Esophagus (tissue), 2 donors: ENCODE measurements at regions not wholly inside any gene's neighbourhood (a gene's known extent, or its start where the extent isn't known, plus 50 kb on each side); places are given as distances from the start of the nearest gene placed in this dataset.

Experiments
- H3K27ac ChIP-seq, 2 donors: one replicate each; pipeline ENCODE4 v1.5.1; 2013; ENCODE audit warnings: low read depth in 2 of 2, mild to moderate bottlenecking in 2 of 2, inconsistent platforms in 1 of 2, low read length in 1 of 2, moderate library complexity in 1 of 2
- H3K27me3 ChIP-seq, 2 donors: one replicate each; pipeline ENCODE4 v1.6.1; 2013; ENCODE audit warnings: low read length in 2 of 2, control low read depth in 1 of 2, mild to moderate bottlenecking in 1 of 2; ENCODE audit not compliant: insufficient read depth in 2 of 2, control insufficient read depth in 1 of 2
- H3K36me3 ChIP-seq, 2 donors: one replicate each; pipeline ENCODE4 v1.6.1; 2013; ENCODE audit warnings: low read length in 1 of 2; ENCODE audit not compliant: control insufficient read depth in 2 of 2, insufficient read depth in 2 of 2
- H3K4me1 ChIP-seq, 2 donors: one replicate each; pipeline ENCODE4 v1.6.1; 2013; ENCODE audit warnings: low read length in 1 of 2; ENCODE audit not compliant: control insufficient read depth in 2 of 2, insufficient read depth in 2 of 2
- H3K4me3 ChIP-seq, 2 donors: one replicate each; pipeline ENCODE4 v1.5.1; 2013; ENCODE audit warnings: low read length in 2 of 2, mild to moderate bottlenecking in 2 of 2, low read depth in 1 of 2, moderate library complexity in 1 of 2
- H3K9me3 ChIP-seq, 2 donors: one replicate each; pipeline ENCODE4 v1.6.1; 2013; ENCODE audit warnings: mild to moderate bottlenecking in 2 of 2, low read depth in 1 of 2, low read length in 1 of 2, moderate library complexity in 1 of 2; ENCODE audit not compliant: control insufficient read depth in 2 of 2, insufficient read depth in 1 of 2
- WGBS, 2 donors: extraction: QIAGEN DNeasy Blood & Tissue Kit; methylation state at CpG; one replicate each; pipeline ENCODE4 v1.1.7; 2013; 5-methylcytosine and 5-hydroxymethylcytosine counted together
- donor health status: healthy with polysubstance abuse.
- donor health status: Bipolar disorder and iron deficiency.

DNA sequence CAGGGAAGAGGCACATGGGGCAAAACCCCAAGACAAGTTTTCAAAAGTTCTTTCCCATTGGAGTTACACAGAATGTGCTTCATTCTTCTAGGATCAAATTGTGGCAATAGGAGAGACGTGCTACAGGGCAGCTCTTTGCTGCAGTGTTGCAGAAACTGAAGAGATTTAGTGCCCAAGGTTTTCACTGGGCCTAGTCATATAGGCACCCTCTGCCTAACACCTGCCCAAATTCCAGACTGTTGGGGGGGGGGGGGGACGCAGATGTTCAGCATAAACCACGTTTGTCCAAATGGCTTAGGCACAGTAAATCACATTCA, 346.8 kb upstream of the ZNF717 start:
- Histone ChIP-seq H3K9me3 (no peaks in the 10 kb centered on the region), H3K4me1 (no peaks in the 10 kb centered on the region), H3K36me3 (no peaks in the 10 kb centered on the region), H3K4me3 (no peak overlapping the region), H3K27ac (no peak overlapping the region), H3K27me3 (no peaks in the 10 kb centered on the region)
- 25 to 46% methylated on average over 3 of the region's 3 CpGs for WGBS, 2 donors

DNA sequence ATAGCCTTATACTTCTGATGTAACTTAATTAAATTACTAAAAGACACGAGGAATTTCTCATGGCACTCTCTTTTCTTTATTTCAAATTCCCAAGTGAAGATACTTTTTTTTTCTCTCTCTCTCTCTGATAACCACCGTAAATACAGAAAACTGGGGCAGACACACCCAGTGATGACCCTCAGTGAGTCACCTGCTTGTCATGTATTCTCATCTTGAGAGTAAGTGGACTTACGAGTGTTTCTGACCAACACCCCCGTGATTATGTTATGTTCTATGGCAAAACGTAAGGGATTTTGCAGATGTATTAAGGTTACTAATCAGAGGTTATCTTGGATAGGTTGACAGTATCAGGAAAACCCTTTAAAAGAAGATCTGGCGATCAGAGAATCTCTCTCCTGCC, 348.8 kb upstream of the ZNF717 start:
- no peaks in the 10 kb centered on the region for H3K9me3 ChIP-seq
- no peaks in the 10 kb centered on the region for H3K4me1 ChIP-seq
- H3K27me3 ChIP-seq = no peaks in the 10 kb centered on the region
- WGBS, 2 donors = 76% methylated on average over 6 of the region's 6 CpGs
- H3K4me3 ChIP-seq = no peak overlapping the region
- no peak overlapping the region for H3K27ac ChIP-seq
- no peaks in the 10 kb centered on the region for H3K36me3 ChIP-seq

DNA sequence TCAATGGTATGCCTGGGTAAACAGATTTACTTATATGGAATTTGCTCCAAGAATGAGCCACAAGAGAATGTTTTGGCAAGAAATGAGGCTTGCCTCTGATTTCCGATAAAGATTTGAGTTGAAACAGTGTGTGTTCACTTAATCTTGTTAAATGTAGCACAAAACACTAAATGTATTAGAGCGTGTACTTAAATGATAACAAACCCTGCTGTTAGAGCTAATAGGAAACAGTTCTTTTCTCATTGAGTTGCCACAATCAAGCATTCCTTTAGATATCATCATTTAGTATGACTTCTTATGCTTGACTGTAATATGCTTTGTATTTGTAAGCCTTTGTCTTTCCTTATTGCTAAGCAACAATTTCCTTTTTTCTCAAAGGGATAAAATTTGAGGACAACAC, 353.6 kb upstream of the ZNF717 start:
- Histone ChIP-seq H3K9me3 (no peaks in the 10 kb centered on the region), H3K36me3 (no peaks in the 10 kb centered on the region), H3K27me3 (no peaks in the 10 kb centered on the region), H3K4me1 (no peaks in the 10 kb centered on the region), H3K4me3 (no peak overlapping the region), H3K27ac (no peak overlapping the region)
- 37 to 41% methylated on average over 2 of the region's 2 CpGs for WGBS, 2 donors

DNA sequence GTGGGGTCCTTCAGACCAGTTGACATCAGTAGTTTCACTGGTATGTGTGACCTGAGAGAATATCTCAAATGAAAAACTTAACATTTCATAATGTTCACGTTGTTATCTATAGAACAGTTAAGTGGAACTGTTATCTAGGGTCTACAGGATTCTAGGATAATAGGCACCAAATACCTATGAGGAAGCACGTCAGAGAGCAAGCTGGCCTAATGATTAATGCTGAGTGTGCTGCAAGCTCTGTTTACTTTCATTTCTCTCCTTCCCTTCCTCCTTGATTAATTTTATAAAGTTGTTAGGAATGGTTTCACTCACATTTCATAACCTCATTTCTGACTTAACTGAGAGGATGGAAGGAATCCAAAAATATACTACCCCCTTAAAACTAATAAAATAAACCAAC, 362.5 kb upstream of the ZNF717 start:
- H3K27ac ChIP-seq = no peak overlapping the region
- WGBS, 2 donors = 40 to 61% methylated on average over 2 of the region's 2 CpGs
- no peaks in the 10 kb centered on the region for H3K4me1 ChIP-seq
- no peaks in the 10 kb centered on the region for H3K36me3 ChIP-seq
- H3K27me3 ChIP-seq = no peaks in the 10 kb centered on the region
- no peaks in the 10 kb centered on the region for H3K9me3 ChIP-seq
- H3K4me3 ChIP-seq = no peak overlapping the region

- H3K27me3 ChIP-seq = no peaks in the 10 kb centered on the region
- no peak overlapping the region for H3K27ac ChIP-seq
- no peaks in the 10 kb centered on the region for H3K36me3 ChIP-seq
- H3K4me3 ChIP-seq = no peak overlapping the region
- no peaks in the 10 kb centered on the region for H3K9me3 ChIP-seq
- no peaks in the 10 kb centered on the region for H3K4me1 ChIP-seq
- WGBS, 2 donors = 83 to 86% methylated on average over 1 of the region's 1 CpG
These were observed 366.7 kb upstream of the ZNF717 start for GRCh38 chr3:76152028-76152427.

- no peaks in the 10 kb centered on the region for H3K36me3 ChIP-seq
- no peaks in the 10 kb centered on the region for H3K4me1 ChIP-seq
- no peaks in the 10 kb centered on the region for H3K9me3 ChIP-seq
- H3K27me3 ChIP-seq = no peaks in the 10 kb centered on the region
- H3K4me3 ChIP-seq = no peak overlapping the region
- no peak overlapping the region for H3K27ac ChIP-seq
These were observed 376.5 kb upstream of the ZNF717 start for GRCh38 chr3:76161856-76162255.

GRCh38 chr3:76171647-76172046, 386.3 kb upstream of the ZNF717 start:
- H3K4me3 ChIP-seq = no peak overlapping the region
- no peaks in the 10 kb centered on the region for H3K4me1 ChIP-seq
- 70 to 95% methylated on average over 3 of the region's 3 CpGs for WGBS, 2 donors
- no peaks in the 10 kb centered on the region for H3K27me3 ChIP-seq
- no peaks in the 10 kb centered on the region for H3K36me3 ChIP-seq
- H3K27ac ChIP-seq = no peak overlapping the region
- no peaks in the 10 kb centered on the region for H3K9me3 ChIP-seq

DNA sequence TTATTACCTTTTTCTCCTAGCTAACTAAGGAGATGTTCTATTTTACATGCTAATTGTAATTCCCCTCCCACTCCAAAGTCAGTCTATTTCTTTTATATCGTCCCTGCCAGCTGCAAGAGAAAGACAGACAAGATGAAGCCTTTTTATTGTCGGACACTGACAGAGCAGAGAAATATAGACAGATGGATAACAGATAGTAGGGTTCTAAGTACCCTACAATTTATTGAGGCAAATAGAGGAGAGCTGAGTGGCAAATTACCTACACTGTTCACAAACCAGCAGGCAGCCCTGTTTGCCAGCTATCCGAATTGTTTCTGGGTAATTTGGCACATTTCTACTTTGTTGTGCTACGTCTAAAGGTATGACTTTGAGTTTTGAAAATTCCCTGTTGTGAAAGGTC, 392.3 kb upstream of the ZNF717 start:
- H3K27ac ChIP-seq = no peak overlapping the region
- H3K36me3 ChIP-seq = no peaks in the 10 kb centered on the region
- H3K4me3 ChIP-seq = no peak overlapping the region
- H3K4me1 ChIP-seq = no peaks in the 10 kb centered on the region
- no peaks in the 10 kb centered on the region for H3K27me3 ChIP-seq
- 78 to 84% methylated on average over 4 of the region's 4 CpGs for WGBS, 2 donors
- no peaks in the 10 kb centered on the region for H3K9me3 ChIP-seq

DNA sequence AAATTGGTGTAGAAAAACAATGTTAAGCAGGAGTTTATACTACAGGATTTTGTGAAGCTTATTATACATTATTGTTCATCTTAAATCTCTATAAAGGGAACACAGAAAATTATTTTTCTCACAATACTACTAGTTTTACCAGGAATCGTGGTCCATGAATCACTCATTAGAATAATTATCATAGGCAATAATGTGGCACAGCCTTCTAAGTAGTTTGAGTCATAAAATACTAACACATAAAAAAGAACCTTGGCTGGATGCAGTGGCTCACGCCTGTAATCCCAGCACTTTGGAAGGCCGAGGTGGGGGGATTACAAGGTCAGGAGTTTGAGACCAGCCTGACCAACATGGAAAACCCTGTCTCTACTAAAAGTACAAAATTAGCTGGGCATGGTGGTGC, 393.1 kb upstream of the ZNF717 start:
- Histone ChIP-seq H3K36me3 (no peaks in the 10 kb centered on the region), H3K27ac (no peak overlapping the region), H3K27me3 (no peaks in the 10 kb centered on the region), H3K4me1 (no peaks in the 10 kb centered on the region), H3K9me3 (no peaks in the 10 kb centered on the region), H3K4me3 (no peak overlapping the region)
- 82 to 83% methylated on average over 3 of the region's 3 CpGs for WGBS, 2 donors

DNA sequence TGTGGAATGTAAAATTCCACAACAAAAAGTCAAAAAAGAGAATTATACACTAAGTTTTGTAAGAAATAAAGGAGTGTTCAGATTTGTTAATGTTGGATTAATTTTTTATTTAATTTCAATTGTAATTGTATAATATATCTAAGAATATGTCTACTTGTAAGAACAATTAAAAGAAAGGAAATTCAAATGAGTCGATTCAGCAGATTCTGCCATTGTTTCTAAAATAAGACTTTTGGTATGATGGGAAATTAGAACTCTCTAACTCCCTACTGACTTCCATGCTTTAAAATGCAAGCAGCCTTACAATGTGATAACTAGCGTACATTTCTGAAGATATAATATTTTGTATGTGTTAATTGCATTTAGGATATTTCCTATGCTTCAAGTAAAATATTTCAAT, 395.9 kb upstream of the ZNF717 start:
- Histone ChIP-seq H3K36me3 (no peaks in the 10 kb centered on the region), H3K27me3 (no peaks in the 10 kb centered on the region), H3K27ac (no peak overlapping the region), H3K4me1 (no peaks in the 10 kb centered on the region), H3K9me3 (no peaks in the 10 kb centered on the region), H3K4me3 (no peak overlapping the region)
- 77 to 90% methylated on average over 2 of the region's 2 CpGs for WGBS, 2 donors
